Erythroblast (primary cell): ENCODE measurements at regions not wholly inside any gene's neighbourhood (a gene's known extent, or its start where the extent isn't known, plus 50 kb on each side); places are given as distances from the start of the nearest gene placed in this dataset.

Experiments
- GATA1 ChIP-seq: IDR thresholded peaks from 2 replicates; pipeline ENCODE4 v1.6.1; 2011; ENCODE audit warnings: low read depth, mild to moderate bottlenecking, control low read depth, low read length, moderate library complexity
- POLR2A ChIP-seq: IDR thresholded peaks from 2 replicates; pipeline ENCODE4 v1.6.1; 2011; ENCODE audit warnings: mild to moderate bottlenecking, low read length

- TF ChIP-seq POLR2A (no peak), GATA1 (no peak)
Observed at GRCh38 chr7:118109607-118110006, 74.4 kb upstream of the LSM8 start.
